Urinary bladder (tissue), 3 donors: ENCODE measurements at regions not wholly inside any gene's neighbourhood (a gene's known extent, or its start where the extent isn't known, plus 50 kb on each side); places are given as distances from the start of the nearest gene placed in this dataset.
"Not testable (repeated sequence)": the region's sequence is repeated elsewhere in the genome, so short reads cannot be mapped to it uniquely, and the experiment has no call there.

Source experiments
- DNase-seq: peaks from one replicate; pipeline ENCODE4 v3.0.0-alpha.2; 2015; ENCODE audit errors: extremely low spot score
- H3K27ac ChIP-seq: one replicate; pipeline ENCODE4 v1.5.1; 2013; ENCODE audit warnings: low read depth, mild to moderate bottlenecking, moderate library complexity
- H3K36me3 ChIP-seq: one replicate; pipeline ENCODE4 v1.6.1; 2013; ENCODE audit warnings: mild to moderate bottlenecking, moderate library complexity; ENCODE audit not compliant: insufficient read depth
- H3K4me1 ChIP-seq: one replicate; pipeline ENCODE4 v1.6.1; 2013; ENCODE audit warnings: mild to moderate bottlenecking, moderate library complexity; ENCODE audit not compliant: insufficient read depth
- H3K4me3 ChIP-seq: one replicate; pipeline ENCODE4 v1.5.1; 2013; ENCODE audit warnings: low read depth, low read length
- WGBS: extraction: QIAGEN DNeasy Blood & Tissue Kit; methylation state at CpG from one replicate; pipeline ENCODE4 v1.1.7; 2013; 5-methylcytosine and 5-hydroxymethylcytosine counted together
- donor health status: healthy with polysubstance abuse.
- donor health status: healthy.

GRCh38 chrX:40247382-40247781 is 149.6 kb upstream of the BCOR start:
- Histone ChIP-seq H3K27ac (no peak overlapping the region), H3K4me3 (no peak overlapping the region), H3K36me3 (no peaks in the 10 kb centered on the region), H3K4me1 (no peaks in the 10 kb centered on the region)
- no peak for DNase-seq
- 92% methylated on average over 1 of the region's 1 CpG for WGBS

DNA sequence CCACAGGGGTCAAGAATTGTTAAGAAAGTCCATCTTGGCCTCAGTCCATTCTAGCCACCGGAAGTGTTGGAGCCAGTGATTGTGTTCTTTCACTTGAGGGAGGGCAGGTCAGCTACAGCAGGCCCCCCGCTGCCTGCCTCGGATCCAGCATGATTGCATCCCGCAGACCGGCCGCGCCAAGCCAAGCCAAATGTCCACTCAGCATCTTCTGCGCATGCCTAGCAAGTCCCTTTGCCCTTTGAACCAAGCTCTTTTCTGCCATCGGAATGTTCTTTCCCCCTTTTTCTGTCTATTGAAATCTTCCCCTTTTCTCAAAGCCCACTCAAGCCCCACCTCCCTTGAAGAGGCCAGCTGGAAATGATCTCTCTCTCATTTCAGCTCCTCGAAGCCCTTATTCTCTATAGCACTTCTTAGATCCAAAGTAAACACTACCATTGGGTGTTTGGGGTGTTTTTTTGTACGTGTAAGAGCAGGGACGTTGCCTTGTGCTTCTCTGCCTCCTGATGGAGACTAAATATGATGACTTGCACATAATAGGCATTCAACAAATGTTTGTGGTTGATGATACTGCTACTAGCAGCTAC is 147.8 kb upstream of the BCOR start:
- DNase-seq, result no peak
- H3K4me1 ChIP-seq, result no peaks in the 10 kb centered on the region
- H3K4me3 ChIP-seq, result no peak overlapping the region
- no peaks in the 10 kb centered on the region for H3K36me3 ChIP-seq
- no peak overlapping the region for H3K27ac ChIP-seq
- 19% methylated on average over 12 of the region's 12 CpGs for WGBS

GRCh38 chrX:40244980-40245379 is 147.2 kb upstream of the BCOR start:
- Histone ChIP-seq H3K36me3 (no peaks in the 10 kb centered on the region), H3K4me3 (no peak overlapping the region), H3K4me1 (no peaks in the 10 kb centered on the region), H3K27ac (no peak overlapping the region)
- no peak for DNase-seq
- WGBS, result 20% methylated on average over 11 of the region's 11 CpGs

- Histone ChIP-seq H3K4me3 (no peak overlapping the region), H3K4me1 (no peaks in the 10 kb centered on the region), H3K36me3 (no peaks in the 10 kb centered on the region), H3K27ac (no peak overlapping the region)
- 56% methylated on average over 15 of the region's 15 CpGs for WGBS
- DNase-seq, result no peak
Observed at GRCh38 chrX:40243755-40244515, 146.2 kb upstream of the BCOR start.

DNA sequence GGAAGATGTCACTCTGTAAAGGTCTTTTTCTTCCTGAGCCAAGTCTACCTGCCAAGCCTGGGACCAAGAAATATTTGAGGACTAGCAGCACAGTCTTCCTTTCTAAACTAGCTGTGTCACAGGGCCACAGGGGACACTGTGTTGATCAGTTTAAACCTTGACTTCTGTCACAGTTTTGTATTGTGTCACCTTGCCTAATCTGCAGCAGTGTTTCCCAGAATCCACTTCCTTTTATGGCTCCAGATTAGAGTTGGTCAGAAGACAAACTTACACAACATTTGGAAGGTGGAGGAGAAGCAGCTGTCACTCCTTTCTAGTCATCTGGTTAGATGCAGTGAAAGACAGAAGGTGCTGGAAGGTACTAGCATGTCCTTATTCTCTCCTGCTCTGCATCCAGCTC is 143.1 kb upstream of the BCOR start:
- H3K27ac ChIP-seq, result no peak overlapping the region
- H3K4me3 ChIP-seq, result no peak overlapping the region
- no peaks in the 10 kb centered on the region for H3K4me1 ChIP-seq
- no peak for DNase-seq
- no peaks in the 10 kb centered on the region for H3K36me3 ChIP-seq

DNA sequence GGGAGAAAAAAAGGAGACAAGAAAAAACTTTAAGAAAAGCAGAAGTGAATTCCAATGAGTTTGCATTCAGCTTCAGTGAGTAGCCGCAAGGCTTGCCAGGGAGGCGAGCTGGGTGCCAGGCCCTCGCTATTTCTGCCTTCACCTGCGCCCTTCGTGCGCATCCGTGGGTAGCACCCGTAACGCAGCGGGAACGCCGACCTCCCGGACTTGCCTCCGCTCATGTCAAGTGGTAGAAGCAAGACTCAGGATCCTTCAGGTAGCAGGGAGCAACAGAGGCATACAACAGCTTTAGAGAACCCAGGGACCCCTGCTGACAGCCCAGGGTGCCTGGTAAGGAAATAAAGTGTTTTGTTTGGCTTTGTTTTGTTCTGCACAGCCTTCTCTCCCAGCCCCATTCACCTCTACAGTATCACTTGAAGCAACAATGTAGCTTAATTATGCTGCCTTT is 140.0 kb upstream of the BCOR start:
- DNase-seq, result no peak
- no peak overlapping the region for H3K27ac ChIP-seq
- no peak overlapping the region for H3K4me3 ChIP-seq
- no peaks in the 10 kb centered on the region for H3K4me1 ChIP-seq
- 69% methylated on average over 14 of the region's 14 CpGs for WGBS
- no peaks in the 10 kb centered on the region for H3K36me3 ChIP-seq

GRCh38 chrX:40230646-40231045 is 132.9 kb upstream of the BCOR start:
- no peak for DNase-seq
- no peak overlapping the region for H3K4me3 ChIP-seq
- no peaks in the 10 kb centered on the region for H3K36me3 ChIP-seq
- H3K27ac ChIP-seq, result no peak overlapping the region
- WGBS, result 100% methylated on average over 2 of the region's 2 CpGs
- H3K4me1 ChIP-seq, result no peaks in the 10 kb centered on the region

- H3K4me1 ChIP-seq, result no peaks in the 10 kb centered on the region
- 87% methylated on average over 5 of the region's 5 CpGs for WGBS
- H3K4me3 ChIP-seq, result no peak overlapping the region
- no peak overlapping the region for H3K27ac ChIP-seq
- DNase-seq, result no peak
- no peaks in the 10 kb centered on the region for H3K36me3 ChIP-seq
Observed at GRCh38 chrX:40227125-40227524, 129.4 kb upstream of the BCOR start.

DNA sequence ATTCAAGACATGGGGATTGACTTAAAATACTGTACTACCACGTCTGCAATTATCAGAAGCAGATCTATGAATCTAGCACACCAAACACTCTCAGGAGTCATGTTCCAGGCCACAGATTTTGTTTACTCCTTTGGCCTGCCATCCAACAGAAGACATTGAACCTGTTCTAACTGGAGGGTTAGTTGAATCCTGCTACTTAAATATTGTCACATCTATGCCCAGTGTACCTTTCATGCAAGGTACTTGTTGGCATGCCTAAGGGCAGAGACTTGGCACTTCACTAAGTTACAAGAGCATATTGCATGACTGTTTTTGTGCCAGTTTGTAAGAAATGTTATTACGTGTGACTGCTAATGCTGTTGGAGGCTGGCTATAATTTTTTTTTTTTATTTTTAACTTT is 126.9 kb upstream of the BCOR start:
- WGBS, result 82% methylated on average over 2 of the region's 2 CpGs
- Histone ChIP-seq H3K4me3 (no peak overlapping the region), H3K36me3 (no peaks in the 10 kb centered on the region), H3K4me1 (no peaks in the 10 kb centered on the region), H3K27ac (no peak overlapping the region)
- DNase-seq, result no peak

DNA sequence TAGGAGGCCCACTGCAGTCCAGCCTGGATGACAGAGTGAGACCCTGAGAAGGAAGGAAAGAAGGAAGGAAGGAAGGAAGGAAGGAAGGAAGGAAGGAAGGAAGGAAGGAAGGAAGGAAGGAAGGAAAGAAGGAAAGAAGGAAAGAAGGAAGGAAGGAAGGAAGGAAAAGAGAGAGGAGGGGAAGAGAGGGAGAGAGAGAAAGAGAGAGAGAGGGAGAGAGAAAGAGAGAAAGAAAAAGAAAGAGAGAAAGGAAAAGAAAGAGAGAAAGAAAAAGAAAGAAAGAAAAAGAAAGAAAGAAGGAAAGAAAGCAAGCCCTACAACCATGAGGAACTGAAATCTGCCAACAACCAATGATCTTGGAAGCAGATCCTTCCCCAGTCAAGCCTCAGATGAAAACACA is 124.9 kb upstream of the BCOR start:
- not testable (repeated sequence) for DNase-seq, H3K4me3 ChIP-seq, H3K4me1 ChIP-seq, H3K36me3 ChIP-seq, H3K27ac ChIP-seq

DNA sequence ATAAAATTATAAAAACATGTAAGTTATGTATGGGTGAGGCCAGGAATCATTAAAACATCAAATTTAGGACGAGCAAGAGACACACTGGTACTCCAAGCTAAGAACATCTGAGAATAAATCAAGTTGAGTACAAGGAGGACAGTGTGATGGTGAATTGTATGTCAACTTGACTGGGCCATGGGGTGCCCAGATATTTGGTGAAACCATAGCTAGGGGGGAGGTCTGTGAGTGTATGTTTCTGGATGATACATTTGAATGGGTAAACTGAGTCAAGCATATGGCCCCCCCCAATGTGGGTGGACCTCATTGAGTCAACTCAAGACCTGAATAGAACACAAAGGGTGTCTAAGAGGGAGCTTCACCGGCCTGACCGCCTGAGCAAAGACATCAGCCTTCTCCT is 115.3 kb upstream of the BCOR start:
- WGBS, result 90% methylated on average over 3 of the region's 3 CpGs
- no peaks in the 10 kb centered on the region for H3K4me1 ChIP-seq

GRCh38 chrX:40209951-40210617 is 112.3 kb upstream of the BCOR start:
- Histone ChIP-seq H3K4me1 (no peaks in the 10 kb centered on the region), H3K27ac (no peak overlapping the region), H3K36me3 (no peaks in the 10 kb centered on the region), H3K4me3 (no peak overlapping the region)
- 94% methylated on average over 4 of the region's 4 CpGs for WGBS
- DNase-seq, result no peak

More for the DNA sequence above, 115.3 kb upstream of the BCOR start:
- DNase-seq, result no peak
- Histone ChIP-seq H3K27ac (no peak overlapping the region), H3K4me3 (no peak overlapping the region), H3K36me3 (no peaks in the 10 kb centered on the region)

GRCh38 chrX:40207626-40208025 is 109.9 kb upstream of the BCOR start:
- H3K27ac ChIP-seq, result no peak overlapping the region
- H3K4me3 ChIP-seq, result no peak overlapping the region
- 76% methylated on average over 4 of the region's 4 CpGs for WGBS
- no peaks in the 10 kb centered on the region for H3K36me3 ChIP-seq
- H3K4me1 ChIP-seq, result no peaks in the 10 kb centered on the region
- no peak for DNase-seq

GRCh38 chrX:40205471-40205870 is 107.7 kb upstream of the BCOR start:
- 58% methylated on average over 26 of the region's 26 CpGs for WGBS
- DNase-seq, result no peak

More at GRCh38 chrX:40205471-40205870, 107.7 kb upstream of the BCOR start:
- H3K4me1 ChIP-seq, result no peaks in the 10 kb centered on the region
- H3K36me3 ChIP-seq, result no peaks in the 10 kb centered on the region
- H3K4me3 ChIP-seq, result no peak overlapping the region
- H3K27ac ChIP-seq, result no peak overlapping the region
